T follicular helper cell (primary cell): ENCODE measurements at regions not wholly inside any gene's neighbourhood (a gene's known extent, or its start where the extent isn't known, plus 50 kb on each side); places are given as distances from the start of the nearest gene placed in this dataset.
"Not testable (repeated sequence)": the region's sequence is repeated elsewhere in the genome, so short reads cannot be mapped to it uniquely, and the experiment has no call there.

Source experiments
- DNase-seq: peaks from one replicate; pipeline ENCODE4 v3.0.0-alpha.2; 2020; ENCODE audit warnings: low read depth

DNA sequence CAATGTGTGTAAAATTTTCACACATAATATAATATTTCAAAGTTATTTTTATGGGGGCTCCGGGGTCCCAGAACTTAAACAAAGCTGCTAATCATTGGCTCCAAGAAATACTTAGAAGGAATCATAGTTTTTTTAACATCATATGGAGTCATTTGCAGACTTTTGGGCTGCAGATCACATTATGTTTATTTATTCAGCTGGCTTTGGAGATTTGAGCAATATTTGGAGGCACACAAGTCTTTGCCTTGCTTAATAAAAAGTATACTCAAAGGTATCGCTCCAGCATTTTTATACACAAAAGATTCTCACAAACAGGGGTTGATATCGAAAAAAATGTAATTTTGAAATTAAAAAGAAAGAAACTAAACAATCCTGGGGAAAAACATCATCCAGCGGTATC lies 382.5 kb upstream of the TENM3 start:
- DNase-seq = no peak

DNA sequence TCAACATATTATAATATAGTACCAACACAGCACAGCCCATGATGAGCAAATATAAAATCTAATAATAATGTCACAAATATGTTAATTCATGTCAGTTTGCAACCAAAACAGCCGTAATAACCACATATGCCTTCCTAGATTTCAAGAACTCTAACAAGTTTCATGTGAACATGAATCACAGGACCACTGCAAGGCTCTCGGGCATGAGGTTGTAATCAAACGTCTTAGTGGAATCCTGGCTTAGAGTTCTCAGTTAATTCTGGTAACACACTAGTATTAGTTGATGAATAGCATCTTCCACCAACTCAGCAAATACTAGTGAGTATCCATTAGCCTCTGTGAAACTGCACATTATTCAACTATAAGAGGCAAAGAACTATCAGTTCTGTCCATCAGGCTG lies 379.3 kb upstream of the TENM3 start:
- DNase-seq = no peak

DNA sequence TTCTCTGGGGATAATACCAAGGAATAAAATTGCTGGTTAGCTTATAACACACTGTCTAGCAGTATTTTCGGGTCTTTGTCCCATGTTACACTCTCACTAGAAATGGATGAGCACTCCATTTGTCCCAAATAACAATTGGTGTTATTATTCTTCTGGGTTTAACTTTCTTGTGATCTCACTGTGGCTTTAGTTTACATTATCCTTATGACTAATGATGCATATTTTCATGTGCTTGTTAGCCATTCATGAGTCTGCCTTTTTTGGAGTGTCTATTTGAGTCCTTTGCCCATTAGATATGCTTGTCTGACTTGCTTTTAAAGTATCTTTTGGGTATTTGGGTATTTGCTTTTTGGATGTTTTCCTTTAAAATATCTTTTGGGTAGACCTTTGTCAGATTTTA lies 372.9 kb upstream of the TENM3 start:
- DNase-seq = no peak

DNA sequence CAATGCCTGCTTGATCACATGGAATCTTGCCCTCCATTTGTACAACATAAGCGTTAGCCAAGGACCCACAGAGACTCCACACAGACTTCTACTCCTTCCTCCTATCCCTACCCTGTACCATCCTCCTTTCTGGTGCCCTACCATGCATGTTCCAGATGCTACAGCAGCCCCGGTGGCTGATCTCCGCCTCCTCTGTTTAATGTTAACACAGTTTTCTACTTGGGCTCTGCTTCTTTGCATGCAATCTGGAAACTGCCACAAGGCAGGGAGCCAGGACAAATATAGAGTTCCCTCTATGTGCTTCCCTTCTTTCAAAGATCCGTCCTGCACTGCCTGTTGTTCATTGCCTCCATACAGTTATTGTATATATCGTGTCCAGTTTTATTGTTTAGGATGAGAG lies 368.6 kb upstream of the TENM3 start:
- no peak for DNase-seq

DNA sequence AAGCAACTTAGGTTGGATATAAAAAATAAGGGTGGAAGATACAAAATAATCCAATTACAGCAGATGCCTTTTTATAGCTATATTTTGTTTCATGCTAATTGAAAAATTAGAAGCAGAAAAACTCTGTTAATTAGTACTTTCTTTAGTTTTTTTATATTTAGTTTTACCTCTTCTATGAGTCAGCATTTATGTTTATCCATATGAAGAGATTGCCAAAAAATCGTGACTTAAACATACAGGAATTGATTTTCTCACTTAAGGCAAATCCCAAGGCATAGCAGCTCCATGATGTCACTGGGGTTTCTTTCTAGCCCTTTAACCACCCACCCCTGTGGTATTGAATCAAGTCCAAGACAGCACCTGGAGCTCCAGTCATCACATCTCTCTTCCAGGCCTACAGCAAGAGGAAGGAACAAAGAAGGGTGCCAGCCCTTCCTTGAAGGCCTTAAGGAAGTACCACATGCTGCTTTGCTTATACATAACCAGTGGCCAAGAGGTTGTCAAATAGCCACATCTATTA lies 365.8 kb upstream of the TENM3 start:
- DNase-seq = no peak

DNA sequence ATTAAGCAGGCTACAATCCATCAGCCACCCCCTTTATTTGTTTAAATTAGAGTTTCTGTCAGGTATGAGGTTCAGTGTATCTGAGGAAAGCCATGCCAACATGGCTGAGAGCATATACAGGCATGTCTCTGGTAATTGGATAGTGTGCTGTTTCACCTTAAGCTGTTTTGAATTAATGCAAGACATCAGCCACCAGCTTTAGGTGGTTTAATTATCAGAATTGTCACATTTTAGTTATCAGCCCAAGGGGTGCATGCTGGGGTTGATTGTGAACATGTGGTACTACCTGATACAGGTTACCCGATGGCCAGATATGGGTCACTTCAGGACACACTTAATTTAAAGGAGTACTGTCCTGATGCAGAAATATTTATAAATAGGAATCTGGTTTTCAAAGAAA lies 353.2 kb upstream of the TENM3 start:
- DNase-seq = no peak

DNA sequence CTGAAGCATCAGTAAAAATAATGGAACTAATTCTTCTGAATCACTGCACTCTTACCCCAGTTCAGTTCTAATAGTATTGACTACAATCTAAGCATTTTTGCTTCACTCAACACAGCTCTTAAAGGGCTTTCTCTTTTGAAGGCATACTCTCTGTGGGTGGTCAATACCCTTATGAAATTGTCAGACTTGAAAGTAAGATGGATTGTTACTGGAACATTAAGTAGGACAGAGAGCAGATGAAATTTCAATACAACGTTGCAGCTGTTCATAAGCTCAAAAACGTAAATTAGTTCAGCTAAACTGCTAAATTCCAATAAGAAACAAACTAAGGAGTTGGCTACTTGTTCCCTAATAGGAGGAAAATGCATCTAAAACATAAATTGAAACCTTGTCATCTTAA lies 352.3 kb upstream of the TENM3 start:
- no peak for DNase-seq

DNA sequence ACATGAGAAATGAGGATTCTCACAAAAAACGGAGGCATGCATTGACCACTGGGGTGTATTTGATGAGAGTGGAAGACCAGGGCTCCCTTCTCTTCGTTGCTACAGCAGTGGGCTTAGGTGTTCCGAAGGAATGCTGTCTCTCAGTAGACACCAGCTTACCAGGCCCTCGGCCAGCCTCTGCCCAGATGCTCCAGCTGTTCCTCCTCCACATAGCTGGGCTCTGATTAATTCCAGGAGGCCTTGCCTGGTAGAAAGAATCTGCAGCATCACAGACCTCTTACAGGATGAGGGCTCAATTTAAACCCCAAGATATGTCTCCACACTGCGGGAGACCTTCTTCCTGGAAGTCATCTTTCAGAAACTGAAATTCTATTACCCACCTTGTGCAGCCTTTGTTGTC lies 346.6 kb upstream of the TENM3 start:
- no peak for DNase-seq

DNA sequence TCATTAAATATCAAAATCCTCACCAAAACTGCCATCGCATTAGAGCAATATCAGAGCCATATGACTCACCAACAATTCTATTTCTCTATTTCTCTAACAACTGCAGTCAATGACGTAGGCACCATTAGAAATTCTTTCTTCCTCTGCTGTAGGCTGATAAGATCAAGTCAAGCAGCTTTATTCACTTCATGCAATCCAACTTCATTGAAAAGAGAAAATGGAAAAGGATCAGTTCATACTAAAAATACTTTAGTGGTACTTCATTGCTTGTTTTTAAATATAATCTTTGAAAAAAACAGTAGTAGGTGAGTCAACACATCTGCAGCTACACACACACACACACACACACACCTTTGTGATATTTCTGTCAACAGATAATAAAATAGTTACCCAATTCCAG lies 345.3 kb upstream of the TENM3 start:
- DNase-seq = no peak

DNA sequence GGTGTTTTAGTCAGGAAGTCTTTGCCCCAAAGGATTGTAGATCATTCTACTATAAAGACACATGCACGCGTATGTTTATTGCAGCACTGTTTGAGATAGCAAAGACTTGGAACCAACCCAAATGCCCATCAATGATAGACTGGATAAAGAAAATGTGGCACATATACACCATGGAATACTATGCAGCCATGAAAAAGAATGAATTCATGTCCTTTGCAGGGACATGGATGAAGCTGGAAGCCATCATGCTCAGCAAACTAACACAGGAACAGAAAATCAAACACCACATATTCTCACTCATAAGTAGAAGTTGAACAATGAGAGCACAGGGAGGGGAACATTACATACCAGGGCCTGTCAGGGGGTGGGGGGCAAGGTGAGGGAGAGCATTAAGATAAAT lies 340.8 kb upstream of the TENM3 start:
- DNase-seq = not testable (repeated sequence)

DNA sequence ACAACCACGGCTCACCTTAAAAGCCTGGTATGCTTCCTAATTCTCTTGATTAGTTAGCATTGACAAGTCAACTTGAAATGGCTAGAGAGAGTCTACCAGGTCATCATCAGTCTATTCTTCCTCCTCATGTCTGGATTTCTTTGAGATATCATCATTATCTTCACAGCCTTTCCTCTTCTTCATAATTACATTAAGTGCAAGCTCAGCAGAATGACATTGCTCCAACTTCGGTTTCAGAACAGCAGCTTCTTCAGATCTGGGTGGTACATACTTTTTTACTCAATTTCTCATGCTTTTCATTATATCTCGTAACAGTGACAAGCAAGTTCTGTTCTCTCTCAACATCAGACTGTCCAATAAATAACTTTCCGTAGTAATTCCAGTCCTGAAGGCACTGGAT lies 337.5 kb upstream of the TENM3 start:
- no peak for DNase-seq

DNA sequence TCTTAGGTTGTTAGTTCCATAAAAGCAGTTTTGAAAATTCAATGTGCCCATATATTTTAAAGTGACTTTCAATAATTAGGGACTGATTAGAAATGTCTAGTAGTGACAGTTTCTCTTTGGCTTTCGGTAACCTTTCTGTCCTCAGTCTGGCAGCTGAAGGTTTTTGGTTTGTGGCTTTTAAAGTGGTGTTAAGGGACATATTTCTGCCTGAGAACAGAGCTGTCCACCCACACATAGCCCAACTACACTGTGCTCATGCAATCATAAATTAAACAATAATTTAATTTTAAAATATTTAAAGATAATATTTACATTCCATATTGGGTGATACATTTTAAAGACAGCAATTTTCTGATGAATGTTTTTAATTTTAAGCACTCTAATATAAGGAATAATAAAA lies 335.0 kb upstream of the TENM3 start:
- DNase-seq = no peak

DNA sequence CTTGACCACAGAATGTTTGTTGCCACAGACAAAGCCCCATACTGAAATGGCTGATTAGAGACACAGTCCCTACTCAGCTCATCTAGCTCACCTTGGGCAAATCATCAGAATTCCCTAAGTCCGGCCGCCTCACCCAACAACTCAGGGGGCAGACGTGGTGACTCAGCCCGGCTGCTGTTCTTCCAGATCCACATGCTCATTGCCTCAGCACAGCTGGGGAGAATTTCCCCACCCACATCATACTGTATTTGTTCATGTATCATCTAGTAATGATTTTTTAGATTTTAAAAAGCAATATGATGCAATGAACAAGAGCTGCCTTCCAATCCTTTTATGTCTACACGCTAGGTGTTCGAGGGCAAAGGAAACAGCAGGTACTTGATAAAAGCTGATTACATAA lies 333.8 kb upstream of the TENM3 start:
- no peak for DNase-seq

DNA sequence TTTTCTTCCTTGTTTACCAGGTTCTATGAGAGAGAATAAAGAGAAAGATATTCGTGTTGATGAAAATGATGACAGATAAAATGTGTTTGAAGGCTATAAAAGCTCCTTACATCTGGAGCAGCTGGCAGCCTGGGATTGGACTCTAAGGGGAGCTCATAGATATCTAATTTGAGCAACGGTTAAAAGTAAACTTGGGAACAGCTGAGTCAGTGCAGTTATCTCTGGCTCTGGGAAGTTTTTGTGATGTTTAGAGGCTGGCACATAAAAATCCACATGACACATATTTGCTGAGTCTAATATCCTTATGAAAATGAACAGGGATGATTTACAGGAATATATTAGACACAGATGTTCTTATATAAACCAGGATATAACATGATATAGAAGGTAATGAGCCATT lies 331.8 kb upstream of the TENM3 start:
- no peak for DNase-seq

DNA sequence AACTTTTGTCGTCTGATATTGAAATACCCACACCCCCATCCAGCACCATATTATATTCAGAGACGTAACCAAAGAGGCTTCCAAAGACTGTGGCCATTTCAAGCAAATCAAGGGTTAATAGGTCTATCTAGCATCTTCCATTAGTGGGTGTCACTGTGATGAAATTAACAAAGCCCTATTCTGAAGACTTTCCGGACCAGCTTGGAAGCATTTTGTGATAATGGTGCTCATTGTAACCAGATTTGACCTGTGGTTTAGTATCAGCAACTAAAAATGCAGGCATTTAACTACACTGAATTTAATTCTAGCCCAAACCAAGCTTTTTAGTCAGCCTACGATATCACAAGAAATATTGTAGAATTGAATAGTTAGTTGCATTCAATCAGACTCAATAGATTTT lies 309.7 kb upstream of the TENM3 start:
- no peak for DNase-seq

DNA sequence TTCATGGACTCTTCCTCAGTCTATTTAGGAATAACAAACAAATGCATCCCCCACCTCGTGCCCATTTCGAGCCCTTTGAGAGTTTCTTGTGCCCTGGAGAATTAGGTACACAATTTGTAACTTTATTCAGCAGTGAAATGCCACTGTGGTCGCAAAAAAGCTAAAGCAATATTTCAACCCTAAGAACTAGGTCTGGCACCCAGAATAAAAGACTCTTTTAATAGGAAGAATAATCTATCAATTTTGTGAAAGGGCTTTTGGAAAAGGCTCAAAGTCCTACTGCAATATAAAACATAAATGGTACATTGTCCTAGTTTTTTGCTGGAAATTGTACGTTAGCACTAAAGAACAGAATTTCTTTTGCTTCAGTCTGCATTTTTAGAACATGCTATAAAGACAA lies 304.6 kb upstream of the TENM3 start:
- no peak for DNase-seq

DNA sequence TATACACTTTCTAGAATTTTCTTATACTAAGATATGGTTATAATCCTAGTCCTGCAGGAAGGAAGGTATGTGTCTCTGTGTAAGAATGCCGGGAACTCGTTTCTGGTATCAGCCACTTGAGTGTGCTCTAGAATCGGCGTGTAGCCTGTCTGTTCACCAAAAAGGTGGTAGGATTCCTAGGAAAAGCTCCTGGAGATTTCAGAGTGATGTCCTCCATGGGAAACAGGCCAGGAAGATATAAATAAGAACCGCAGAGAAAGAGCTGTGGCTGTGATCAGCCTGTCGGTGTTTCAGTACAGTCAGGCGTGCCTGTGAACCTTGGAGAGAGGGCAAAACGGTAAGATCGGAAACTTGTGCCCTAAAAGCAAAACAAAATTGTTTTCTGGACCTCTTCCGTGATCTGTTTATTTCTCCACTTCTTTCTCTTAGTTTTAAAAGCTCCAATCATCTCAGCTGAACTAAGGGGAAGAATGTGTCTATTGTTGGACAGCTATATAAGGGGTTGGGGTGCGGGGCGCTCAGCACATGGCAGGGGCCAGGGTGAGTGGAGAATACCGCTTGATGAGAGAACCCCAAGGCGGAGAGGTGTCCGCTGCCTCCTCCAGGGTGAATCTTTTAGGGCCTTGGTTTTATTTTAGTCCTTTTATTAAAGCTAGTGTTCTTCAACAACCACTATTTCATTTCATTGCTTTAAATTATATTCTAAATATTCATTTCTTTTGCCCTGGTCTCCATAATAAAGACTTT lies 303.8 kb upstream of the TENM3 start:
- no peak for DNase-seq

DNA sequence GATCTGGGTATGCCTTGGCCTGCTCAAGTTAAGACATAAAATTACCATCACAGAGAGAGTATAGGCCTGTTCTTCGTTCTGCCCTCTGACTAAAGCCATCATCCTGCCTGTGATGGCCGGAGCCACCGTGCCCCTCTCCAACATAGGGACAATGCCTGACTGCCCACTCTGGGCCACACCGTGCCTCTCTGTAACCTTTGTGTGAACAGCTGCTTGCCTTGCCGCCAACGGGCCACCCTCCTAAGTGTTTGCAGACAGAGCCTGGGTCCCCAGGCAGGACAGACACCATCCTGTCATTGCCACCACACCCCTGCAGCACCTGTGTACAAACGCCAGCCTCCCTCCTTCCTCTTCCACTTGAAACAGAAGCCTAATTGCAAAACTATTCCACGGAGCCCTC lies 298.7 kb upstream of the TENM3 start:
- no peak for DNase-seq

DNA sequence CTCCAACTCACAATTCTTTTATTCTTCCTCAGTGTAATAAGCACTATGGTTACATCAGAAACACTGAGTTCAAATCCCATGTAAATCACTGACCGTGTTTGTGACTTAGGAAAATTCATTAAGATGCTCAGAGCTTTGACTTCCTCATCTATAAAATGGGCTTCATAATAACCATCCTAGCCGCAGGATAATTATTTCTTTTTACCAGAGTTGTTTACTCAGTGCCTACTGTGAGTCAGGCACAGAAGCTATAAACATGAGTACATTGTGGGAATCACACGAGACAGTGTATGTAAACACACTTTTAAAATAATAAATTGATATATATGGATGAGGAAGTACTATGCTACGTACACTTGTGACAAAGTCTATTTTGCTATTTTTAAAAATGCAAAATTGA lies 296.3 kb upstream of the TENM3 start:
- DNase-seq = no peak

DNA sequence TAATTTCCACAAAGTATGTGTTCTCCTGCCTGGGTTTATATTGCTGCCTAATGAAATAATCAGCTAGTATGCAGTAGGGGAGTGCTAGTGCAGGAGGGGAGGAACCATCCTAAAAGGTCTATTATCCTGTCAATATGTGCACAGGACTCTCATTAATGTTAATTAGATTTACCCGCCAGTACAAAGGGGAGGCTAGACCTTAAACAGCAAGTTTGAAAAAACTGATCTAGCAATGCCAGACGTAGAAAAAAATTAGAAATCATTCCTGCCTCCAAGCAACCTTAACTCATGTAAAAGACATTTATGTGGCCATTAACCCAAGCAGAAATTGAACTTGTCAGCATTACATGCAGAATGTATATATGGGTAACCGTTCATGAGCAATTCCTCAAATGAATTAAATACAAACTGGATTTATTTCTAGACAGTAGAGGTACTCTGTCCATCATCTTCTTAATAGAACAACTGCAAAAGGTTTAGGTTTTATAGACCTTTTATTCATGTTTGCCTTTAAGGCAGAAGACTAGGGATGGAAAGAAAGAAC lies 294.3 kb upstream of the TENM3 start:
- no peak for DNase-seq

DNA sequence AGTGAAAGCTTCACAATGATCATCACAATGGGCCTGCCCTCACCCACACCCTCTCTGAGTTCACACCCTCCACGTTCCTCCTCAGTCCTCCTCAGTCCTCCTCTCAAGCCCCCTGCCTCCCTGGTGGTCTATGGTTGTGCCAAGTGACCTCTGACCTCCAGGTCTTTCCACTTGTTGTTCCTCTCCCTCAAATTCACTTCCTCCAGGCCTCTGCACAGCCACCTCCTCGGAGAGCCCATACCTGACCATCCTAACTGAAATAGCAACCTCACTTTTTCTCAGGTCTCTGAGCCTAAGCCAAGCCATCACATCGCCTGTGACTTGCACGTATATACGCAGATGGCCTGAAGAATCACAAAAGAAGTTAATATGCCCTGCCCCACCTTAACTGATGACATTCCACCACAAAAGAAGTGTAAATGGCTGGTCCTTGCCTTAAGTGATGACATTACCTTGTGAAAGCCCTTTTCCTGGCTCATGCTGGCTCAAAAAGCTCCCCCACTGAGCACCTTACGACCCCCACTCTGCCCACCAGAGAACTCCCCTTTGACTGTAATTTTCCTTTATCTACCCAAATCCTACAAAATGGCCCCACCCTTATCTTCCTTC lies 293.4 kb upstream of the TENM3 start:
- no peak for DNase-seq

DNA sequence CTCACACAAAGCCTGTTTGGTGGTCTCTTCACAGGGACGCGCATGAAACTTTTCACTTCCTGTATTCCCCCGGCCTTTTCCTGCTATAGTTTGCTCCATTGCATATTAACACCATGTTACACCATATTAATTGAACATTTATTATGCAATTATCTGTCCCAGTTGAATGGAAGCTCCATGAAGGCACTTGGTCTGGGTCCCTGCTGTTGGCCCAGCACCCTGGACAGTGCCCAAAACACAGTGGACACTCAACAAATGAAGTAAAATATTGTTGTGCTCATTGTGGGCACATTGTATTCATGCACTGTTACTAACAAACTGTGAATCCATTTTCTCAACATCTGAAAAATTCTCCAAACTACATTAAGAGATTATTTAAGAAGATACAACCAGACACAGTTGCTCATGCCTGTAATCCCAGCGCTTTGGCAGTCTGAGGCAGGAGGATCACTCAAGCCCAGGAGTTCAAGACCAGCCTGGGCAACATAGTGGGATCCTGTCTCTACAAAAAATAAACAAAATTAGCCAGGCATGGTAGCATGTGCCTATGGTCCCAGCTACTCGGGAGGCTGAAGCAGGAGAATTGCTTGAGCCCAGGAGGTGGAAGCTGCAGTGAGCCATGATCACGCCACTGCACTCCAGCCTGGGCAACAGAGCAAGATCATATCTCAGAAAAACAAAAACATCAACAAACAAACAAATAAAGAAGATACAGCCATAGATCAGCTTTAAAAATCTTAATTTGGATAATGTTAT lies 292.7 kb upstream of the TENM3 start:
- DNase-seq = no peak

DNA sequence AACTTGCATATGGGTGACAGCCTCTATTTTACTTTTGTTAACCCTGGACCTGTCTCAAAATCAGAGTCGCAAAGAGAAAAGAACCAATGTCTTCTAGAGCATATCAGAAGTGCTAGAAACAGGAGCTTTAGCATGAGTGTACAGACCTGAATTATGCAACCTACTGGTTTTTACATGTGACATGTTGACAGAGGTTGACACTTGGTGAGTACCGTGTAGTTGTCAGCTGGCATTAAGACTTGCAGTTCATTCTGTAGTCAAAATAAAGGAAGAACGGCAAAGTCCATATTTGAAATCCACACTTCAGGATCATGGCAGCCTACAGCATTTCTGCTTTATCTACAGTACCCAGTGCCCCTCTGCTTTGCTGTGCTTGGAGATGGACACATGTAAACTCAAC lies 291.9 kb upstream of the TENM3 start:
- no peak for DNase-seq
